GM23338 (cell line): ENCODE measurements at regions not wholly inside any gene's neighbourhood (a gene's known extent, or its start where the extent isn't known, plus 50 kb on each side); places are given as distances from the start of the nearest gene placed in this dataset.

Experiments used
- ATAC-seq: fragments of 200-7000 bp; cut with Tn5 transposase; 3 replicates; pipeline ENCODE4 v1.9.1; 2020
- DNase-seq: peaks from one replicate; pipeline ENCODE4 v3.0.0-alpha.2; 2015; ENCODE audit warnings: low spot score
- H2AFZ ChIP-seq: fragments of 200-600 bp; sonication (generic); 2 replicates; pipeline ENCODE4 v1.8.0; 2016; ENCODE audit warnings: antibody characterized with exemption, mild to moderate bottlenecking, moderate library complexity
- H3F3A ChIP-seq: fragments of 200-600 bp; sonication (generic); replicated peaks from 2 replicates; pipeline ENCODE4 v1.8.0; 2017; ENCODE audit warnings: antibody characterized with exemption, mixed run types, low read depth
- H3K27ac ChIP-seq: fragments of 200-600 bp; sonication (generic); 2 replicates; pipeline ENCODE4 v1.6.1; 2016; ENCODE audit warnings: low read depth
- H3K27me3 ChIP-seq: fragments of 200-600 bp; sonication (generic); 2 replicates; pipeline ENCODE4 v1.8.0; 2016; ENCODE audit warnings: mild to moderate bottlenecking, mixed run types, moderate library complexity; ENCODE audit not compliant: insufficient read depth
- H3K36me3 ChIP-seq: fragments of 200-600 bp; sonication (generic); 2 replicates; pipeline ENCODE4 v1.8.0; 2016; ENCODE audit warnings: mild to moderate bottlenecking; ENCODE audit not compliant: insufficient read depth
- H3K4me1 ChIP-seq: fragments of 200-600 bp; sonication (generic); 2 replicates; pipeline ENCODE4 v1.8.0; 2016; ENCODE audit warnings: mild to moderate bottlenecking, moderate library complexity; ENCODE audit not compliant: insufficient read depth
- H3K4me2 ChIP-seq: fragments of 200-600 bp; sonication (generic); 2 replicates; pipeline ENCODE4 v1.7.1; 2017; ENCODE audit warnings: mixed run types
- H3K4me3 ChIP-seq: fragments of 200-600 bp; sonication (generic); 2 replicates; pipeline ENCODE4 v1.6.1; 2016; ENCODE audit warnings: mixed run types
- H3K79me2 ChIP-seq: fragments of 200-600 bp; sonication (generic); replicated peaks from 2 replicates; pipeline ENCODE4 v1.8.0; 2017; ENCODE audit warnings: mild to moderate bottlenecking; ENCODE audit not compliant: insufficient read depth
- H3K9me2 ChIP-seq: fragments of 200-600 bp; sonication (generic); 2 replicates; pipeline ENCODE4 v1.8.0; 2017; ENCODE audit not compliant: insufficient read depth
- H4K20me1 ChIP-seq: fragments of 200-600 bp; sonication (generic); replicated peaks from 2 replicates; pipeline ENCODE4 v1.8.0; 2017; ENCODE audit warnings: mild to moderate bottlenecking; ENCODE audit not compliant: insufficient read depth
- H3K27ac Mint-ChIP-seq: 2 replicates; pipeline ENCODE4 v1.8.0; 2020; ENCODE audit warnings: inconsistent platforms, mild to moderate bottlenecking, moderate library complexity, mixed read lengths
- H3K27me3 Mint-ChIP-seq: 3 replicates; pipeline ENCODE4 v1.8.0; 2022; ENCODE audit warnings: low read depth, mild to moderate bottlenecking, moderate library complexity, mixed read lengths, inconsistent platforms; ENCODE audit not compliant: insufficient read depth, poor library complexity
- H3K36me3 Mint-ChIP-seq: 3 replicates; pipeline ENCODE4 v1.8.0; 2021; ENCODE audit warnings: low read depth, mild to moderate bottlenecking, inconsistent platforms, moderate library complexity, mixed read lengths
- H3K4me1 Mint-ChIP-seq: 3 replicates; pipeline ENCODE4 v1.8.0; 2020; ENCODE audit warnings: mild to moderate bottlenecking, inconsistent platforms, mixed read lengths
- H3K4me3 Mint-ChIP-seq: 3 replicates; pipeline ENCODE4 v1.8.0; 2021; ENCODE audit warnings: moderate library complexity, mild to moderate bottlenecking, inconsistent platforms, mixed read lengths
- H3K9me3 Mint-ChIP-seq: 3 replicates; pipeline ENCODE4 v1.8.0; 2020; ENCODE audit warnings: moderate library complexity, mild to moderate bottlenecking, inconsistent platforms, mixed read lengths
- EZH2 ChIP-seq: fragments of 200-600 bp; sonication (generic); IDR thresholded peaks from one replicate; pipeline ENCODE4 v1.8.0; 2017; ENCODE audit warnings: antibody characterized with exemption, mild to moderate bottlenecking, low read depth; ENCODE audit not compliant: unreplicated experiment
- EZH2phosphoT487 ChIP-seq: fragments of 200-600 bp; sonication (generic); IDR thresholded peaks from one replicate; pipeline ENCODE4 v1.8.1; 2018; ENCODE audit warnings: antibody characterized with exemption; ENCODE audit not compliant: unreplicated experiment
- JUNB ChIP-seq: IDR thresholded peaks from one replicate; pipeline ENCODE4 v1.6.1; 2016; ENCODE audit warnings: antibody characterized with exemption; ENCODE audit not compliant: unreplicated experiment
- NANOG ChIP-seq: IDR thresholded peaks from 2 replicates; pipeline ENCODE4 v1.6.1; 2016; ENCODE audit warnings: antibody characterized with exemption, borderline replicate concordance
- STAT1 ChIP-seq: IDR thresholded peaks from one replicate; pipeline ENCODE4 v1.6.1; 2016; ENCODE audit warnings: antibody characterized with exemption; ENCODE audit not compliant: unreplicated experiment
- ZNF114 ChIP-seq: fragments of 250-450 bp; sonication (Bioruptor Pico); IDR thresholded peaks from 2 replicates; pipeline ENCODE4 v1.5.0; 2020; ENCODE audit warnings: mild to moderate bottlenecking, moderate library complexity
- ZNF331 ChIP-seq: fragments of 250-450 bp; sonication (Bioruptor Pico); IDR thresholded peaks from 2 replicates; pipeline ENCODE4 v1.5.0; 2020; ENCODE audit warnings: low read depth, mild to moderate bottlenecking, moderate library complexity
- TF ChIP-seq, protein P1 (sequence below): IDR thresholded peaks from one replicate; pipeline ENCODE4 v1.6.1; 2018; ENCODE audit warnings: antibody characterized with exemption; ENCODE audit not compliant: unreplicated experiment
- TF ChIP-seq, protein P2 (sequence below): fragments of 250-450 bp; sonication (Bioruptor Pico); IDR thresholded peaks from 2 replicates; pipeline ENCODE4 v1.5.0; 2020; ENCODE audit warnings: mild to moderate bottlenecking, moderate library complexity

DNA sequence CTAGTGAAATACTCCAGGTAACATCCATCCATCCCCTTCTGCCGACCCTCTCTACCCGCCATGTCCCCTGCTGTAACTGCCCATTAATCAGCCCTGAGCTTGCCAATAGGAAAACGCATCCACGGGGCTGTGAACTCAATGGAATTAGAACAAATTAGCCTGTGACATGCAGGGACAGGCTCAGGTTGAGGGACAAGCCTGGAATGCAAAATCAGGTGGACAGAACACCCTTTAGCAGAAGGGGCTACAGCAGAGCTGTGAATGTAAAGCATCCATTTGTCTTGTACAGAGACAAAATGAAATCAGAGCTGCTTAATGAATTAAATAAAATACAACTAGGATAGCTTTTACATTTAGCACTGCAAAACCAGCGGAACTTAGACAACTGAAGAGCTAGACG lies 187.3 kb upstream of the SASH1 start (continued):
- TF ChIP-seq, protein P1, sequence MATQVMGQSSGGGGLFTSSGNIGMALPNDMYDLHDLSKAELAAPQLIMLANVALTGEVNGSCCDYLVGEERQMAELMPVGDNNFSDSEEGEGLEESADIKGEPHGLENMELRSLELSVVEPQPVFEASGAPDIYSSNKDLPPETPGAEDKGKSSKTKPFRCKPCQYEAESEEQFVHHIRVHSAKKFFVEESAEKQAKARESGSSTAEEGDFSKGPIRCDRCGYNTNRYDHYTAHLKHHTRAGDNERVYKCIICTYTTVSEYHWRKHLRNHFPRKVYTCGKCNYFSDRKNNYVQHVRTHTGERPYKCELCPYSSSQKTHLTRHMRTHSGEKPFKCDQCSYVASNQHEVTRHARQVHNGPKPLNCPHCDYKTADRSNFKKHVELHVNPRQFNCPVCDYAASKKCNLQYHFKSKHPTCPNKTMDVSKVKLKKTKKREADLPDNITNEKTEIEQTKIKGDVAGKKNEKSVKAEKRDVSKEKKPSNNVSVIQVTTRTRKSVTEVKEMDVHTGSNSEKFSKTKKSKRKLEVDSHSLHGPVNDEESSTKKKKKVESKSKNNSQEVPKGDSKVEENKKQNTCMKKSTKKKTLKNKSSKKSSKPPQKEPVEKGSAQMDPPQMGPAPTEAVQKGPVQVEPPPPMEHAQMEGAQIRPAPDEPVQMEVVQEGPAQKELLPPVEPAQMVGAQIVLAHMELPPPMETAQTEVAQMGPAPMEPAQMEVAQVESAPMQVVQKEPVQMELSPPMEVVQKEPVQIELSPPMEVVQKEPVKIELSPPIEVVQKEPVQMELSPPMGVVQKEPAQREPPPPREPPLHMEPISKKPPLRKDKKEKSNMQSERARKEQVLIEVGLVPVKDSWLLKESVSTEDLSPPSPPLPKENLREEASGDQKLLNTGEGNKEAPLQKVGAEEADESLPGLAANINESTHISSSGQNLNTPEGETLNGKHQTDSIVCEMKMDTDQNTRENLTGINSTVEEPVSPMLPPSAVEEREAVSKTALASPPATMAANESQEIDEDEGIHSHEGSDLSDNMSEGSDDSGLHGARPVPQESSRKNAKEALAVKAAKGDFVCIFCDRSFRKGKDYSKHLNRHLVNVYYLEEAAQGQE: no peak
- no peak for TF ChIP-seq EZH2

DNA sequence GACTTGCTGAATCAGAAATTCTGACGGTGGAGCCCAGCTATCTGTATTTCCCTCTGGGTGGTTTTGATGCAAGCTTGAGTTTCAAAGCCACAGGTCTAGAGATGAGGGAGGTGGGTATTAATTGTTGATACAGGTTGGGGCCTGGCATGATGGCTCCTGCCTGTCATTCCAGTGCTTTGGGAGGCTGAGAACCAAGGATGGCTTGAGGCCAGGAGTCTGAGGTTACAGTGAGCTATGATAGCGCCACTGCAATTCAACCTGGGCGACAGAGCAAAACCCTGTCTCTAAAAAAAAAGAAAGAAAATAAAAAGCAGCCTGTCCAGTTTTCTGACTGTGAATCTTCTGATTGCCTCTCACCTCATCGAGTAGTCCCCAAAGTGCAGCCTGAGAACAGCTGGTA lies 184.8 kb upstream of the SASH1 start:
- no peaks in the 10 kb centered on the region for H3K27me3 ChIP-seq
- Mint-ChIP-seq H3K27me3 (no peaks in the 10 kb centered on the region), H3K27ac (no peak overlapping the region), H3K4me1 (no peaks in the 10 kb centered on the region), H3K36me3 (no peaks in the 10 kb centered on the region), H3K9me3 (no peaks in the 10 kb centered on the region), H3K4me3 (no peak overlapping the region)
- H3K4me1 ChIP-seq: no peaks in the 10 kb centered on the region
- H3K4me3 ChIP-seq: no peak overlapping the region
- H3K27ac ChIP-seq: no peak overlapping the region
- ATAC-seq (no peak), DNase-seq (no peak)
- no peaks in the 10 kb centered on the region for H4K20me1 ChIP-seq
- no peaks in the 10 kb centered on the region for H3K79me2 ChIP-seq
- H3K9me2 ChIP-seq: no peaks in the 10 kb centered on the region
- H3K36me3 ChIP-seq: no peaks in the 10 kb centered on the region
- TF ChIP-seq ZNF114 (no peak), STAT1 (no peak), EZH2phosphoT487 (no peak), NANOG (no peak), ZNF331 (CRISPR knock-in tag) (no peak), JUNB (no peak)
- TF ChIP-seq, protein P1: no peak
- TF ChIP-seq, protein P2, sequence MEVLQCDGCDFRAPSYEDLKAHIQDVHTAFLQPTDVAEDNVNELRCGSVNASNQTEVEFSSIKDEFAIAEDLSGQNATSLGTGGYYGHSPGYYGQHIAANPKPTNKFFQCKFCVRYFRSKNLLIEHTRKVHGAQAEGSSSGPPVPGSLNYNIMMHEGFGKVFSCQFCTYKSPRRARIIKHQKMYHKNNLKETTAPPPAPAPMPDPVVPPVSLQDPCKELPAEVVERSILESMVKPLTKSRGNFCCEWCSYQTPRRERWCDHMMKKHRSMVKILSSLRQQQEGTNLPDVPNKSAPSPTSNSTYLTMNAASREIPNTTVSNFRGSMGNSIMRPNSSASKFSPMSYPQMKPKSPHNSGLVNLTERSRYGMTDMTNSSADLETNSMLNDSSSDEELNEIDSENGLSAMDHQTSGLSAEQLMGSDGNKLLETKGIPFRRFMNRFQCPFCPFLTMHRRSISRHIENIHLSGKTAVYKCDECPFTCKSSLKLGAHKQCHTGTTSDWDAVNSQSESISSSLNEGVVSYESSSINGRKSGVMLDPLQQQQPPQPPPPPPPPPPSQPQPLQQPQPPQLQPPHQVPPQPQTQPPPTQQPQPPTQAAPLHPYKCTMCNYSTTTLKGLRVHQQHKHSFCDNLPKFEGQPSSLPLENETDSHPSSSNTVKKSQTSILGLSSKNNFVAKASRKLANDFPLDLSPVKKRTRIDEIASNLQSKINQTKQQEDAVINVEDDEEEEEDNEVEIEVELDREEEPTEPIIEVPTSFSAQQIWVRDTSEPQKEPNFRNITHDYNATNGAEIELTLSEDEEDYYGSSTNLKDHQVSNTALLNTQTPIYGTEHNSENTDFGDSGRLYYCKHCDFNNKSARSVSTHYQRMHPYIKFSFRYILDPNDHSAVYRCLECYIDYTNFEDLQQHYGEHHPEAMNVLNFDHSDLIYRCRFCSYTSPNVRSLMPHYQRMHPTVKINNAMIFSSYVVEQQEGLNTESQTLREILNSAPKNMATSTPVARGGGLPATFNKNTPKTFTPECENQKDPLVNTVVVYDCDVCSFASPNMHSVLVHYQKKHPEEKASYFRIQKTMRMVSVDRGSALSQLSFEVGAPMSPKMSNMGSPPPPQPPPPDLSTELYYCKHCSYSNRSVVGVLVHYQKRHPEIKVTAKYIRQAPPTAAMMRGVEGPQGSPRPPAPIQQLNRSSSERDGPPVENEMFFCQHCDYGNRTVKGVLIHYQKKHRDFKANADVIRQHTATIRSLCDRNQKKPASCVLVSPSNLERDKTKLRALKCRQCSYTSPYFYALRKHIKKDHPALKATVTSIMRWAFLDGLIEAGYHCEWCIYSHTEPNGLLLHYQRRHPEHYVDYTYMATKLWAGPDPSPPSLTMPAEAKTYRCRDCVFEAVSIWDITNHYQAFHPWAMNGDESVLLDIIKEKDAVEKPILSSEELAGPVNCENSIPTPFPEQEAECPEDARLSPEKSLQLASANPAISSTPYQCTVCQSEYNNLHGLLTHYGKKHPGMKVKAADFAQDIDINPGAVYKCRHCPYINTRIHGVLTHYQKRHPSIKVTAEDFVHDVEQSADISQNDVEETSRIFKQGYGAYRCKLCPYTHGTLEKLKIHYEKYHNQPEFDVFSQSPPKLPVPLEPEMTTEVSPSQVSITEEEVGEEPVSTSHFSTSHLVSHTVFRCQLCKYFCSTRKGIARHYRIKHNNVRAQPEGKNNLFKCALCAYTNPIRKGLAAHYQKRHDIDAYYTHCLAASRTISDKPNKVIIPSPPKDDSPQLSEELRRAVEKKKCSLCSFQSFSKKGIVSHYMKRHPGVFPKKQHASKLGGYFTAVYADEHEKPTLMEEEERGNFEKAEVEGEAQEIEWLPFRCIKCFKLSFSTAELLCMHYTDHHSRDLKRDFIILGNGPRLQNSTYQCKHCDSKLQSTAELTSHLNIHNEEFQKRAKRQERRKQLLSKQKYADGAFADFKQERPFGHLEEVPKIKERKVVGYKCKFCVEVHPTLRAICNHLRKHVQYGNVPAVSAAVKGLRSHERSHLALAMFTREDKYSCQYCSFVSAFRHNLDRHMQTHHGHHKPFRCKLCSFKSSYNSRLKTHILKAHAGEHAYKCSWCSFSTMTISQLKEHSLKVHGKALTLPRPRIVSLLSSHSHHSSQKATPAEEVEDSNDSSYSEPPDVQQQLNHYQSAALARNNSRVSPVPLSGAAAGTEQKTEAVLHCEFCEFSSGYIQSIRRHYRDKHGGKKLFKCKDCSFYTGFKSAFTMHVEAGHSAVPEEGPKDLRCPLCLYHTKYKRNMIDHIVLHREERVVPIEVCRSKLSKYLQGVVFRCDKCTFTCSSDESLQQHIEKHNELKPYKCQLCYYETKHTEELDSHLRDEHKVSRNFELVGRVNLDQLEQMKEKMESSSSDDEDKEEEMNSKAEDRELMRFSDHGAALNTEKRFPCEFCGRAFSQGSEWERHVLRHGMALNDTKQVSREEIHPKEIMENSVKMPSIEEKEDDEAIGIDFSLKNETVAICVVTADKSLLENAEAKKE: no peak
- H3K4me2 ChIP-seq: no peak overlapping the region
- H2AFZ ChIP-seq: no peak overlapping the region
- H3F3A ChIP-seq: no peaks in the 10 kb centered on the region
